Upper lobe of left lung (tissue), 4 donors: ENCODE measurements at regions not wholly inside any gene's neighbourhood (a gene's known extent, or its start where the extent isn't known, plus 50 kb on each side); places are given as distances from the start of the nearest gene placed in this dataset.

Experiments
- EP300 ChIP-seq, 4 donors: sonication (generic); formaldehyde crosslinking; IDR thresholded peaks; one replicate each; pipeline ENCODE4 v1.5.1; 2017; ENCODE audit warnings: antibody characterized with exemption in 4 of 4, control low read depth in 2 of 4
- POLR2A ChIP-seq, 4 donors: fragments of 450-650 bp; IDR thresholded peaks; one replicate each; pipeline ENCODE4 v1.5.1; 2016 to 2017; ENCODE audit warnings: antibody characterized with exemption in 4 of 4, mild to moderate bottlenecking in 2 of 4
- POLR2AphosphoS5 ChIP-seq, 2 donors: sonication (generic); formaldehyde crosslinking; IDR thresholded peaks; one replicate each; pipeline ENCODE4 v1.5.1; 2017; ENCODE audit warnings: antibody characterized with exemption in 2 of 2
- TF ChIP-seq, protein P1 (sequence below), 6 experiments: fragments of 450-650 bp in 4 of 6; fragments of 200-600 bp in 2 of 6; sonication (generic) in 2 of 6; IDR thresholded peaks; one replicate each; pipeline ENCODE4 v1.5.1; 2016 to 2019; ENCODE audit warnings: antibody characterized with exemption in 6 of 6

DNA sequence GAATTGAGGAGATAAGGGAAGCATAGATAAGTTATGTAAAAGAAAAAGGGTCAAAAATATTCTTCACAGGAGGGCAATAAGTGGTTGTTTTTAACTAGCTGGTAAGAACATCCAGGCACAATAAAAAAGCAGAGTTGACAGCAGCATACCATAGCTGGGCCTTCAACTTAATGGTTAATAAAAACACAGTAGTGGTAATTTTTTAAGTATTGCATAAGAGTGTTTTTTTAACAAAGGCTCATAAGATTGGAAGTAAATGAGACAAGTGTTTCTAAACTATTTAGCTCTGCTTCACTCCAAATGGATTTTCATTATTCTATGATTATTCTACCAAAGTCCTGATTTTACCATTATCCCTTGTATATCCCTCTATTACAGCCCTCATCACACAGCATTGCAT lies 140.1 kb upstream of the TSPAN8 start:
- TF ChIP-seq, protein P1, sequence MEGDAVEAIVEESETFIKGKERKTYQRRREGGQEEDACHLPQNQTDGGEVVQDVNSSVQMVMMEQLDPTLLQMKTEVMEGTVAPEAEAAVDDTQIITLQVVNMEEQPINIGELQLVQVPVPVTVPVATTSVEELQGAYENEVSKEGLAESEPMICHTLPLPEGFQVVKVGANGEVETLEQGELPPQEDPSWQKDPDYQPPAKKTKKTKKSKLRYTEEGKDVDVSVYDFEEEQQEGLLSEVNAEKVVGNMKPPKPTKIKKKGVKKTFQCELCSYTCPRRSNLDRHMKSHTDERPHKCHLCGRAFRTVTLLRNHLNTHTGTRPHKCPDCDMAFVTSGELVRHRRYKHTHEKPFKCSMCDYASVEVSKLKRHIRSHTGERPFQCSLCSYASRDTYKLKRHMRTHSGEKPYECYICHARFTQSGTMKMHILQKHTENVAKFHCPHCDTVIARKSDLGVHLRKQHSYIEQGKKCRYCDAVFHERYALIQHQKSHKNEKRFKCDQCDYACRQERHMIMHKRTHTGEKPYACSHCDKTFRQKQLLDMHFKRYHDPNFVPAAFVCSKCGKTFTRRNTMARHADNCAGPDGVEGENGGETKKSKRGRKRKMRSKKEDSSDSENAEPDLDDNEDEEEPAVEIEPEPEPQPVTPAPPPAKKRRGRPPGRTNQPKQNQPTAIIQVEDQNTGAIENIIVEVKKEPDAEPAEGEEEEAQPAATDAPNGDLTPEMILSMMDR (IDR thresholded peaks at IDR 0.05) = no peak
- TF ChIP-seq EP300 (IDR thresholded peaks at IDR 0.05) (no peak), POLR2A (IDR thresholded peaks at IDR 0.05) (no peak), POLR2AphosphoS5 (IDR thresholded peaks at IDR 0.05) (no peak)
